H1 (cell line): ENCODE measurements at regions not wholly inside any gene's neighbourhood (a gene's known extent, or its start where the extent isn't known, plus 50 kb on each side); places are given as distances from the start of the nearest gene placed in this dataset.

Source experiments
- CTCF ChIA-PET: fragments of 300-600 bp; sonication (Branson Sonifier 250); formaldehyde crosslinking; loops from one replicate; lab custom pipeline; 2021; ENCODE audit not compliant: partially characterized antibody; lab: Charles Lee
- POLR2A ChIA-PET: fragments of 300-600 bp; sonication (Branson Sonifier 250); formaldehyde crosslinking; loops from one replicate; lab custom pipeline; 2021; ENCODE audit warnings: inconsistent platforms; ENCODE audit not compliant: partially characterized antibody; lab: Charles Lee
- DNase-seq, 2 experiments: peaks; one replicate each; pipeline versions ENCODE4 v3.0.0 to v3.0.0-alpha.2; 2010 to 2022; ENCODE audit warnings: low spot score in 2 of 2, low read depth in 1 of 2, mixed read lengths in 1 of 2
- FAIRE-seq: peaks from 2 replicates; lab custom pipeline; 2011; peaks lifted over from hg19 to GRCh38; lab: Jason Lieb, UNC
- H2AFZ ChIP-seq: 2 replicates; pipeline ENCODE4 v1.8.1; 2012; ENCODE audit warnings: low read length, inconsistent platforms
- H2AK5ac ChIP-seq: 2 replicates; pipeline ENCODE4 v1.6.1; 2013; ENCODE audit warnings: low read depth, low read length
- H2BK120ac ChIP-seq: replicated peaks from 2 replicates; pipeline ENCODE3; 2013; ENCODE audit warnings: low read depth, low read length, inconsistent platforms
- H2BK12ac ChIP-seq: 2 replicates; pipeline ENCODE4 v1.6.1; 2013; ENCODE audit warnings: low read depth, low read length
- H2BK15ac ChIP-seq: 2 replicates; pipeline ENCODE4 v1.6.1; 2013; ENCODE audit warnings: low read length
- H2BK20ac ChIP-seq: 2 replicates; pipeline ENCODE4 v1.6.1; 2013; ENCODE audit warnings: low read length
- H2BK5ac ChIP-seq: 2 replicates; pipeline ENCODE4 v1.6.1; 2013; ENCODE audit warnings: low read depth, low read length
- H3K14ac ChIP-seq: 2 replicates; pipeline ENCODE4 v1.6.1; 2013; ENCODE audit warnings: inconsistent platforms; ENCODE audit not compliant: insufficient read length
- H3K18ac ChIP-seq: 2 replicates; pipeline ENCODE4 v1.6.1; 2013; ENCODE audit warnings: low read length; ENCODE audit errors: extremely low read depth
- H3K23ac ChIP-seq: 2 replicates; pipeline ENCODE4 v1.6.1; 2013; ENCODE audit warnings: inconsistent platforms; ENCODE audit not compliant: insufficient read length
- H3K23me2 ChIP-seq: 2 replicates; pipeline ENCODE4 v1.6.1; 2013; ENCODE audit warnings: low read depth, low read length
- H3K27ac ChIP-seq: 2 replicates; pipeline ENCODE4 v1.6.1; 2011; ENCODE audit warnings: low read depth, low read length, inconsistent platforms
- H3K27me3 ChIP-seq, 4 experiments: replicated peaks in 1 of 4; 1 replicate in 1 of 4; 2 replicates in 3 of 4; pipeline versions ENCODE4 v1.6.1 to v1.8.1; 2011 to 2013; ENCODE audit warnings: low read length in 3 of 4, mild to moderate bottlenecking in 3 of 4, inconsistent platforms in 2 of 4, mixed read lengths in 2 of 4, moderate library complexity in 1 of 4; ENCODE audit not compliant: control insufficient read depth in 3 of 4, insufficient read depth in 3 of 4; ENCODE audit errors: extremely low read depth in 1 of 4
- H3K36me3 ChIP-seq, 4 experiments: 2 replicates each; pipeline versions ENCODE4 v1.6.1 to v1.8.1; 2011 to 2013; ENCODE audit warnings: mild to moderate bottlenecking in 4 of 4, low read length in 3 of 4, moderate library complexity in 2 of 4, control low read depth in 1 of 4, inconsistent platforms in 1 of 4; ENCODE audit not compliant: insufficient read depth in 4 of 4, control insufficient read depth in 2 of 4
- H3K4ac ChIP-seq: replicated peaks from 2 replicates; pipeline ENCODE3; 2013; ENCODE audit warnings: low read length, low read depth, mixed read lengths, inconsistent platforms; ENCODE audit not compliant: insufficient read length
- H3K4me1 ChIP-seq, 4 experiments: replicated peaks in 1 of 4; 1 replicate in 1 of 4; 2 replicates in 3 of 4; pipeline versions ENCODE4 v1.6.1 to v1.8.1; 2011 to 2013; ENCODE audit warnings: low read length in 3 of 4, inconsistent platforms in 2 of 4, mixed read lengths in 1 of 4; ENCODE audit not compliant: insufficient read depth in 4 of 4, control insufficient read depth in 3 of 4
- H3K4me2 ChIP-seq, 2 experiments: 2 replicates each; pipeline versions ENCODE4 v1.6.1 to v1.8.1; 2011 to 2013; ENCODE audit warnings: low read depth in 2 of 2, low read length in 2 of 2, control low read depth in 1 of 2, inconsistent platforms in 1 of 2, mild to moderate bottlenecking in 1 of 2; ENCODE audit not compliant: insufficient read depth in 1 of 2
- H3K4me3 ChIP-seq, 4 experiments: fragments of 200-600, 300-600 bp in 1 of 4; sonication (generic), shearing (Covaris generic), sonication (Bioruptor Twin) in 1 of 4; 2 replicates each; pipeline versions ENCODE4 v1.5.1 to v1.8.1; 2011 to 2016; ENCODE audit warnings: low read length in 4 of 4, low read depth in 3 of 4, control low read depth in 2 of 4, inconsistent platforms in 2 of 4, mild to moderate bottlenecking in 2 of 4, mixed read lengths in 1 of 4, moderate library complexity in 1 of 4; ENCODE audit not compliant: insufficient read depth in 2 of 4; ENCODE audit errors: extremely low read depth in 1 of 4
- H3K56ac ChIP-seq: replicated peaks from 2 replicates; pipeline ENCODE3; 2013; ENCODE audit warnings: low read depth, mild to moderate bottlenecking, mixed read lengths, low read length, inconsistent platforms; ENCODE audit not compliant: insufficient read length
- H3K79me1 ChIP-seq: 2 replicates; pipeline ENCODE4 v1.6.1; 2013; ENCODE audit warnings: low read depth, low read length, control low read depth
- H3K79me2 ChIP-seq, 2 experiments: 2 replicates each; pipeline versions ENCODE4 v1.6.1 to v1.8.1; 2012 to 2013; ENCODE audit warnings: low read length in 2 of 2, mild to moderate bottlenecking in 2 of 2, inconsistent platforms in 1 of 2; ENCODE audit not compliant: insufficient read depth in 2 of 2, control insufficient read depth in 1 of 2
- H3K9ac ChIP-seq, 4 experiments: replicated peaks in 1 of 4; 1 replicate in 1 of 4; 2 replicates in 3 of 4; pipeline versions ENCODE4 v1.6.1 to v1.8.1; 2011 to 2013; ENCODE audit warnings: low read depth in 3 of 4, low read length in 3 of 4, control low read depth in 2 of 4, mild to moderate bottlenecking in 2 of 4, moderate library complexity in 2 of 4, inconsistent platforms in 1 of 4; ENCODE audit errors: extremely low read depth in 1 of 4
- H3K9me3 ChIP-seq, 2 experiments: 2 replicates each; pipeline versions ENCODE4 v1.6.1 to v1.8.1; 2012 to 2013; ENCODE audit warnings: mild to moderate bottlenecking in 2 of 2, moderate library complexity in 2 of 2, control low read depth in 1 of 2, inconsistent platforms in 1 of 2, low read depth in 1 of 2, low read length in 1 of 2, mixed read lengths in 1 of 2; ENCODE audit not compliant: insufficient read depth in 2 of 2
- H4K20me1 ChIP-seq, 2 experiments: replicated peaks in 1 of 2; 2 replicates each; pipeline versions ENCODE3 to v1.8.1; 2011 to 2013; ENCODE audit warnings: inconsistent platforms in 2 of 2, low read length in 2 of 2, mild to moderate bottlenecking in 1 of 2; ENCODE audit not compliant: insufficient read depth in 2 of 2, control insufficient read depth in 1 of 2
- H4K5ac ChIP-seq: 2 replicates; pipeline ENCODE4 v1.6.1; 2013; ENCODE audit warnings: low read length, low read depth, mixed read lengths, inconsistent platforms; ENCODE audit not compliant: insufficient read length
- H4K8ac ChIP-seq: 2 replicates; pipeline ENCODE4 v1.8.0; 2013; ENCODE audit warnings: mild to moderate bottlenecking, moderate library complexity, low read length, inconsistent platforms; ENCODE audit not compliant: insufficient read depth; ENCODE audit errors: extremely low read depth
- H4K91ac ChIP-seq: replicated peaks from 2 replicates; pipeline ENCODE3; 2013; ENCODE audit warnings: low read length, mixed read lengths, inconsistent platforms; ENCODE audit not compliant: insufficient read length
- BCL11A ChIP-seq, 2 experiments: IDR thresholded peaks; one replicate each; pipeline ENCODE4 v1.6.1; 2011; ENCODE audit warnings: low read depth in 2 of 2, low read length in 2 of 2, mild to moderate bottlenecking in 2 of 2
- CBX8 ChIP-seq: fragments of 300-800, 300-1000 bp; sonication (generic); IDR thresholded peaks from 2 replicates; pipeline ENCODE4 v1.7.1; 2016; ENCODE audit warnings: low read depth, low read length, borderline replicate concordance
- CEBPB ChIP-seq: IDR thresholded peaks from 2 replicates; pipeline ENCODE4 v1.6.1; 2012; ENCODE audit warnings: low read depth, low read length
- EGR1 ChIP-seq: IDR thresholded peaks from 2 replicates; pipeline ENCODE4 v1.6.1; 2011; ENCODE audit warnings: low read depth, low read length, borderline replicate concordance
- GABPA ChIP-seq: IDR thresholded peaks from 2 replicates; pipeline ENCODE4 v1.6.1; 2011; ENCODE audit warnings: mild to moderate bottlenecking, low read length, moderate library complexity, borderline replicate concordance; ENCODE audit not compliant: insufficient read depth
- GTF2F1 ChIP-seq: IDR thresholded peaks from 2 replicates; pipeline ENCODE4 v1.6.1; 2012; ENCODE audit warnings: low read depth, low read length, improper control_type of control experiment, borderline replicate concordance
- NRF1 ChIP-seq: IDR thresholded peaks from 2 replicates; pipeline ENCODE4 v1.6.1; 2011; ENCODE audit warnings: mild to moderate bottlenecking, low read depth, low read length, improper control_type of control experiment
- RXRA ChIP-seq: IDR thresholded peaks from 2 replicates; pipeline ENCODE4 v1.6.1; 2011; ENCODE audit warnings: low read depth, mild to moderate bottlenecking, low read length, moderate library complexity; ENCODE audit not compliant: insufficient read depth
- SIRT6 ChIP-seq: IDR thresholded peaks from one replicate; pipeline ENCODE4 v1.7.1; 2012; ENCODE audit warnings: low read length, inconsistent platforms
- SP2 ChIP-seq: IDR thresholded peaks from 2 replicates; pipeline ENCODE4 v1.6.1; 2012; ENCODE audit warnings: mild to moderate bottlenecking, low read length, inconsistent platforms
- SUZ12 ChIP-seq: fragments of 200-600 bp; sonication (generic); IDR thresholded peaks from 2 replicates; pipeline ENCODE4 v1.6.1; 2012; ENCODE audit warnings: mild to moderate bottlenecking, inconsistent platforms, low read length, moderate library complexity, mixed read lengths
- TAF1 ChIP-seq: IDR thresholded peaks from 2 replicates; pipeline ENCODE4 v1.6.1; 2011; ENCODE audit warnings: mild to moderate bottlenecking, low read depth, low read length
- WGBS, 2 experiments: shearing (Covaris generic) in 1 of 2; methylation state at CpG; one replicate each; pipeline versions ENCODE4 v1.1.6 to v1.1.7; 2013 to 2015; ENCODE audit warnings: low lambda C conversion rate in 2 of 2, mixed read lengths in 2 of 2, inconsistent platforms in 1 of 2, low coverage in 1 of 2, missing lambda C conversion rate in 1 of 2; ENCODE audit not compliant: insufficient replicate concordance in 2 of 2, insufficient coverage in 1 of 2, insufficient read length in 1 of 2; ENCODE audit errors: extremely low coverage in 1 of 2, missing lambda C conversion rate in 1 of 2; 5-methylcytosine and 5-hydroxymethylcytosine counted together
- TF ChIP-seq, protein P1 (sequence below), 3 experiments: IDR thresholded peaks; 1 replicate in 2 of 3; 2 replicates in 1 of 3; pipeline versions ENCODE4 v1.5.1 to v1.6.1; 2011; ENCODE audit warnings: low read length in 3 of 3, mild to moderate bottlenecking in 3 of 3, inconsistent platforms in 2 of 3, low read depth in 1 of 3, moderate library complexity in 1 of 3; ENCODE audit not compliant: insufficient read depth in 1 of 3; ENCODE audit errors: control extremely low read depth in 1 of 3

- H2BK5ac ChIP-seq, result no peak overlapping the region
- no peak overlapping the region for H2BK20ac ChIP-seq
- no peaks in the 10 kb centered on the region for H3K36me3 ChIP-seq
- no peak overlapping the region for H4K91ac ChIP-seq
- H2BK15ac ChIP-seq, result no peak overlapping the region
- peaks cover 0 to 10% (median 3%) of the 10 kb centered on the region in 4 experiments; a peak in 6 of 7 replicates for H3K4me1 ChIP-seq
- POLR2A ChIA-PET, result interaction anchor here (0.9 kb wide), 1 partner anchor 9 kb away, joined by 3 read pairs; no protein-coding TSS in a partner anchor
- H3K18ac ChIP-seq, result no peak overlapping the region
- H4K5ac ChIP-seq, result no peak overlapping the region
- no peak overlapping the region for H3K9ac ChIP-seq
- H3K14ac ChIP-seq, result no peak overlapping the region
- FAIRE-seq, result no peak
- no peak overlapping the region for H2BK12ac ChIP-seq
- H3K27me3 ChIP-seq, result no peaks in the 10 kb centered on the region
- no peak overlapping the region for H3K4me3 ChIP-seq
- H3K9me3 ChIP-seq, result no peaks in the 10 kb centered on the region
- no peak for DNase-seq
- WGBS, 2 experiments, result 100% methylated on average over 1 of the region's 1 CpG; no CpG with 5 or more reads in 1 of the 2 experiments
- CTCF ChIA-PET, result interaction anchor here (0.6 to 1.3 kb wide), 3 partner anchors 119 to 164 kb away, joined by 3 to 5 read pairs (median 4); no protein-coding TSS in a partner anchor
- H2BK120ac ChIP-seq, result no peak overlapping the region
- H3K4me2 ChIP-seq, result no peak overlapping the region
- no peaks in the 10 kb centered on the region for H4K20me1 ChIP-seq
- no peak overlapping the region for H3K4ac ChIP-seq
- H3K23ac ChIP-seq, result no peak overlapping the region
- no peak overlapping the region for H2AK5ac ChIP-seq
- H3K27ac ChIP-seq, result no peak overlapping the region
- H3K23me2 ChIP-seq, result 0 out of 2 replicates have a peak, but pooled peaks cover 1% of the 10 kb centered on the region
- H4K8ac ChIP-seq, result no peak overlapping the region
- H3K79me2 ChIP-seq, result no peaks in the 10 kb centered on the region
- H3K79me1 ChIP-seq, result no peaks in the 10 kb centered on the region
- H3K56ac ChIP-seq, result no peak overlapping the region
- no peak overlapping the region for H2AFZ ChIP-seq
- TF ChIP-seq SUZ12 (no peak), NRF1 (no peak), CEBPB (no peak), SIRT6 (no peak), RXRA (no peak), SP2 (no peak), CBX8 (no peak), BCL11A (IDR thresholded peaks at IDR 0.05; ENCODE audit: low read depth in 2 of 2, low read length in 2 of 2) (no peak), GABPA (no peak), TAF1 (no peak), EGR1 (no peak), GTF2F1 (no peak)
- TF ChIP-seq, protein P1, sequence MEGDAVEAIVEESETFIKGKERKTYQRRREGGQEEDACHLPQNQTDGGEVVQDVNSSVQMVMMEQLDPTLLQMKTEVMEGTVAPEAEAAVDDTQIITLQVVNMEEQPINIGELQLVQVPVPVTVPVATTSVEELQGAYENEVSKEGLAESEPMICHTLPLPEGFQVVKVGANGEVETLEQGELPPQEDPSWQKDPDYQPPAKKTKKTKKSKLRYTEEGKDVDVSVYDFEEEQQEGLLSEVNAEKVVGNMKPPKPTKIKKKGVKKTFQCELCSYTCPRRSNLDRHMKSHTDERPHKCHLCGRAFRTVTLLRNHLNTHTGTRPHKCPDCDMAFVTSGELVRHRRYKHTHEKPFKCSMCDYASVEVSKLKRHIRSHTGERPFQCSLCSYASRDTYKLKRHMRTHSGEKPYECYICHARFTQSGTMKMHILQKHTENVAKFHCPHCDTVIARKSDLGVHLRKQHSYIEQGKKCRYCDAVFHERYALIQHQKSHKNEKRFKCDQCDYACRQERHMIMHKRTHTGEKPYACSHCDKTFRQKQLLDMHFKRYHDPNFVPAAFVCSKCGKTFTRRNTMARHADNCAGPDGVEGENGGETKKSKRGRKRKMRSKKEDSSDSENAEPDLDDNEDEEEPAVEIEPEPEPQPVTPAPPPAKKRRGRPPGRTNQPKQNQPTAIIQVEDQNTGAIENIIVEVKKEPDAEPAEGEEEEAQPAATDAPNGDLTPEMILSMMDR (IDR thresholded peaks at IDR 0.05; ENCODE audit: control extremely low read depth in 1 of 3, insufficient read depth in 1 of 3, low read depth in 1 of 3, low read length in 3 of 3), result no peak
Measured at GRCh38 chr9:95608341-95608740, 91.6 kb upstream of the PTCH1 start.
